CD4-positive, alpha-beta T cell treated with Interleukin-15 for 4 hours (primary cell): ENCODE measurements at regions not wholly inside any gene's neighbourhood (a gene's known extent, or its start where the extent isn't known, plus 50 kb on each side); places are given as distances from the start of the nearest gene placed in this dataset.
"Not testable (repeated sequence)": the region's sequence is repeated elsewhere in the genome, so short reads cannot be mapped to it uniquely, and the experiment has no call there.

ENCODE experiments used
- DNase-seq: peaks from one replicate; pipeline ENCODE4 v3.0.0-alpha.2; 2020; ENCODE audit warnings: low spot score

DNA sequence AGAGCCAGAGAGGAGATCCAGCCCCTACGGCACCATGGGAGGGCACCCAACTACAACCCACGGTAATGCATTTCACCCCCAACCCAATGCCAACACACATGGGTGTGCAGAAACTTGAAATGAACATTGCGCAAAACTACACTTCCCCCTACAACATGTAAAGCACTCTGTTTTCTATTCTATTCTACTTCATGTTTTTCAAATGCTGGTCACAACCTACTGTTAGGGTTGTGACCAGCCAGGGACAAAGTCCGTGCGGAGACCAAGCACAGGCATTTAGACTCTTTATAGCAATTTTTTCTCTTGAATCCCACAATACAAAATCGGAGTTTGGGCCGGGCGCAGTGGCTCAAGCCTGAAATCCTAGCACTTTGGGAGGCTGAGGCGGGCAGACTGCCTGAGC lies 90.6 kb downstream of the MRPL14 start:
- DNase-seq = no peak

DNA sequence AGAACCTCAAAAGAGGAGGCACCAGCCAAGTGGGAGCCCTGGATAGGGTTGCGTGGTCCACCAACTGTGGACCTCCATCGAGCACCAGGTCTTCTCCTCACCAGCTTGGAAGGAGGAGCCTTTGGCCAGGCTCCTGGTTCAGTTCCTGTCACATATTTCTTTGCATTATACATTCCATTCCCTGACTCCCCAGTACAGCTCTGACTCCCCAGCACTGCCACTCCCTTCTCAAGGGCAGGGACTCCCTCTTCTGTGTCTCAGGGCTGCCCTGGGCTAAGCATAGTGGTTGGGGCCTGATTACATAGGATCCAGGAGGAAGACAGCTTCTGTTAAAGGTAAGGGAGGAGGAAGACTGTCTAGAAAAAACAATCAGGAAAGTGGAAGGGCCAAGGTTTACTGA lies 91.1 kb downstream of the MRPL14 start:
- no peak for DNase-seq

DNA sequence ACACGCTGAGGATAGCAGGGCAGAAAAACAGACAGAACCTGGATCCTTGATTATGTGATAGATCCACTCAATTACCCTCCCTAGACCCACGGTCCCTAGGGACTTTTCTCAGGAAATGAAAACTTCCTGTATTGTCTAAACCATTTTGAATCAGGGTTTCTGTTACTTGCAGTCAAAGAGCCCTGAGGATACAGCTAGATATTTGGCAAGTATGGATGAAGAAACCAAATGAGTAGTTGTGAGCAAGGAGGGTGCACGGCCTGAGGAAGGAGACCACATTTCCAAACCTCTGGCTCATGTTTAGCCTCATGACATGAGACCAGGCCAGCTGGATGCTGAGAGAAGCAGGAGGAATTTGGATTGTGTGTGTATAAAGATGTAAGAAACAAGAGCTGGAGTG lies 91.6 kb downstream of the MRPL14 start:
- no peak for DNase-seq

DNA sequence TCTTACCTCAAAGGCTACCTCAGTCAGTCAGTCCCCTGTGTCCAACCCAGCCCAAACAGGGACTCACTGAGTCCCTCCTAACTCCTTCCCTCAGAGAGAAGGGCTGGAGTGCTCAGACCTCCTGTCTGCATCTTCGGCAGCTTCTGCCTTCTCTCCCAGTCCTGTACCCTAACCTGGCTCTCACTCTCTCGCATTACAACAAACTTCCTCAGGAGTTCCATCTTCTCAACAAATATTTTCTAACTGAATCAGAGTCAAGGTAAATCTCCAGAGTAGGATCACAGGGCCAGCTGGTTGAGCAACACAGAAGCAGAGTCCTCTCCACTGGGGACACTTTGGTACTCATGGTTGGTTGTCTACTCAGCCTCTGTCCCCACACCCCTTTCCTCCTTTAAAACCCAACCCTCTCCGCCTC lies 92.3 kb downstream of the MRPL14 start:
- DNase-seq = no peak

DNA sequence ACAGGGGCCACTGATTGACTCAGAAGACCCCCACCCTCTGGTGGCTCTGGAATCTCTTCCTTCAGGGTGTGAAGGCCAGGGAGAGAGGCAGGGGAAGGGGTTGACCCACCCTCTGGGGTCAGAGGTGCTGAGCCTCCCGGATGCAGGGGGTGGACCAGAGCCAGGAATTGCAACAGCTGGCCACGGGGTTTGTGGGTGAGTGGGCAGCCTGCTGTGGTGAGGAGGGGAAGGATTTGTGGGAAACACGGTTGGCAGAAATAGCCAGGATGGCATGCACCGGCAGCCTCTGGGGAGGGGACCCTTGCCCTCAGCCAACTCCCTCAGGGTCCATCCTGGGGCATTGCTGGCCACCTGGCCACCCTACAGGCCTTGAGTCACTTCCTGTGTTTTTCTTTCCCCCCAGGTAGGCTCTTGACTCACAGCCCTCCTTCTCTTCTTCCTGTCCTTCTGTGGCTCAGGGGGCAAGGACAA lies 92.8 kb downstream of the MRPL14 start:
- DNase-seq = no peak

DNA sequence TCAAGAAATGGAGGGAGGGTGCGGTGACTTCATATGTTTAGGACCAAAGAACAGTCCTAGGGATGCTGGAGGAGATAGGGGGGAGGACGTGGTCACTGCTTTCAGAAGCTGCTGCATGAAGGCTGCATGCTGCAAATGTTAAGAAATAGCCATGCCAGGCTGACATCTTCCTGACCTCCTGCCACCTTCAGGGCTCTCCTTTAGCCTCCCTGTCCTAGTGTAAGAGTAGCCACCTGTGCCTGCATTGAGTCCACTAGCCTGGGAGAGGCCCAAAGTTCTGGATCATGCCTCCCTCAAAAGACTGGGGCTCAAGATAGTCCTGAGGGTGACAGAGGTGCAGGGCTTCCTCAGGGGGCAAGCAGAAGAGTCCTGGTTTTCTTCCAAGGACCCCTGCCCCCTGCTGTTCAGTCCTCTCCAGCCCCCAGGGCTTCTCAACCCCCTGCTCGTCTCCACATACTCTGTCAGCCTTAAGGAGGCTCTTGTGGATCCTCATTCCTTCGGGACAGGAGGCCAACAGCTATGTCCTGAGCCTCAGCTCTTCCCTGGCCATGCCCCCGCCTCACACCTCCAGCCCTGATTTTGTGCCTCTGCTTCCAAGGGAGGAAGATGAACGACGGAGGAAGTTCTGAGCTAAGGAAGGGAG lies 96.3 kb downstream of the MRPL14 start:
- no peak for DNase-seq

DNA sequence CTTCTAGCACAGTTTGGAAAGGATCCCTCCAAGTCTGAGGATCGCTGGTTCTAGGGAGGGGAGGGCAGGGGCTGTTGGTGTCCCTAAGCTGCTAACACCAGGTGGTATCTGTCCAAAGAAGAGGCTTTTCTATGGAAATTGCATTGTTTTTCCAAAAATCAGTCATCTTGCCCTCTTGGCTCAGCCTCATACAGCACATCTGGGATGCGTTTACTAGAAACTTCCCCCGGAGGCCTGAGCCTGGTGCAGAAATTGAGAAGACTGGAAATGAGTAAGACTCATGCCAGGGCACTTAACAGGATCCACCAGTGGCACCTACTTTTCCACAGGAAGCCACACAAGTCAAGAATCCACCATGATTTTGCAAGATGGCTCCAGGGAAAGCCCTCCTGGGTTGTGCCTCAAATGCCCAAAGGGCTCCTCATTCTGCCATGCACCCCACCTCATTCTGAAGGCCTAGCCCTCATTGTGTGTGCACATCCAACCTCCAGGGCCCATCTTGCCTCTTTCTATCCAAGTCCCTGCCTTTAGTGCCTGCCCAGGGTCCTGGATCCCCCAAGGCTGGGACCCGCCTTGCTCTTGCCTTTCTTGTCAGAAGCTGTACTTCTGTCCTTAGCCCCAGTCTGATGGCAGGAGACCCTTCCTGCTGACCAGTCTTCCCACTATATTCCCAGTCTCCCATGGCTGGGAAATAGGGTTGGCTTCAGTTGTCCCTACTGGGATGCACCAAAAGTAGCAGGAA lies 97.6 kb downstream of the MRPL14 start:
- no peak for DNase-seq

DNA sequence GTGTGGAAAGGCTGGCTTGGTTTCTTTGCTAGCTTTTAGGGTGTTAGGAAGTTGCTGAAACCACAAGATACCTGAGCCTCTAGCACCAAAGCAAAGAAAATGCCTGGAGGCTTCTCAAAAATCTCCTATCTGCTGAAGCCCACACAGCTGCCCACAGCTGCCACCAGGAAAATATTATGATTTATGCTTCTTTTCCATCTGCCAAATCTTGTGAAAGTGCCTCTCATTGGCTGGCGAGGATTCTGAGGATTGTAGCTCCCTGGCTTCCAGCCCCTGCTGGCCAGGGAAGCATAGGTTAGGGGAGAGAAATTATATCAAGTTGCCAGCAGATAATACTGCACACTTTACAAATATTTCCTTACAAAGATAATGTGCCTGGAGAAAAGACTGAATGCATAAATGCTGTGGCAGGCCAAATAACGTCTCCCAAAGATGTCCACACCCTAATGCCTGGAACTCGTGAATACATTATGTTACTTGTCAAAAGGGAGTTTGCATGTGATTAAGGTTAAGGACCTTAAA lies 98.4 kb downstream of the MRPL14 start:
- DNase-seq = no peak

DNA sequence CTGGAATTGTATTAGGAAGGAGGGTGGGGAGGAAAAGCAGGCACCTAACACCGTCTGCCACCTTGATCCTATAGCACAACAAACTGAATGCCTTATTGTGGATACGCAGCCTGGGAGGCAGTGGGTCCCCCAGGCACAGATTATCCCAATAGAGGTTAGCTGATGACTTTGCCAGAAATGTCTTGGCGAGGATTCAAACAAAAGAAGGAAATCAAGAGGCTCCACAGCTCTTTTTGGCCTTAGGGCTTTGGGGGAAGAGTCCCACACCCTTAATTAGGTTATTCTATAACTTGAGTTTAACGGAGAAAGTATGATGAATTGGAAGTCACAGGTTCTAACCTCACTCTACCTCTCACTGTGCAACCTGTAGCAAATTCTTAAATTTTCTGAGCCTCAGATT lies 102.0 kb downstream of the MRPL14 start:
- no peak for DNase-seq

DNA sequence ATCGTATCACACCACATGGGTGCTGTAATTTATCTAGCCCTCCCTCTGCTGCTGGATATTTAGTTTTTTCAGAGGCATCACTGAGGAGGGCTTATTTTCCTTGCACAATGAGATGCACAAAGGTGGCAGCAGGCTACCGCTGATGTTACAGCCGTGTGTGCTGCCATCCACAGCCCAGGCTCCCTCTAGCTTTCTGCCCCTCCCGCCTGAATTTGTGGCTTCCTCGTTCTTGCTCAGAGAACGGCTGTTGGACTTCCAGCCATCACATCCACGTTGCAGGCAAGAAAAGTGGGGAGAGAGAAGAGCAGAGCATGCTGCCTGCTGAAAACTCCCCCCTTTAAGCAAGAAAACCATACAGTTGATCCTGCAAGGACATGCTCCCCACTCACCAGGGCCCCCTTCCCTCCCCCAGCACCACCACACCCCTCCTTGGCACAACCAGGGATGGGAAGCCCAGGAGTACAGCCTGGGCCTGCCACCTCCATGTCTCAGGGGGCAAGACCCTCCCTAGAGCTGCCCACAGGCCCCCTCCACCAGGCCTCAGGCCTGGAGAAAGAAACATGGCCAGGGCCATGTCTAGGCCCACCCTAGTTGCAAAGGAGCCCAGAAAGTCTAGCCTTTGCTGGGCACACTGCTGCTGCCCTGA lies 102.6 kb downstream of the MRPL14 start:
- DNase-seq = no peak

DNA sequence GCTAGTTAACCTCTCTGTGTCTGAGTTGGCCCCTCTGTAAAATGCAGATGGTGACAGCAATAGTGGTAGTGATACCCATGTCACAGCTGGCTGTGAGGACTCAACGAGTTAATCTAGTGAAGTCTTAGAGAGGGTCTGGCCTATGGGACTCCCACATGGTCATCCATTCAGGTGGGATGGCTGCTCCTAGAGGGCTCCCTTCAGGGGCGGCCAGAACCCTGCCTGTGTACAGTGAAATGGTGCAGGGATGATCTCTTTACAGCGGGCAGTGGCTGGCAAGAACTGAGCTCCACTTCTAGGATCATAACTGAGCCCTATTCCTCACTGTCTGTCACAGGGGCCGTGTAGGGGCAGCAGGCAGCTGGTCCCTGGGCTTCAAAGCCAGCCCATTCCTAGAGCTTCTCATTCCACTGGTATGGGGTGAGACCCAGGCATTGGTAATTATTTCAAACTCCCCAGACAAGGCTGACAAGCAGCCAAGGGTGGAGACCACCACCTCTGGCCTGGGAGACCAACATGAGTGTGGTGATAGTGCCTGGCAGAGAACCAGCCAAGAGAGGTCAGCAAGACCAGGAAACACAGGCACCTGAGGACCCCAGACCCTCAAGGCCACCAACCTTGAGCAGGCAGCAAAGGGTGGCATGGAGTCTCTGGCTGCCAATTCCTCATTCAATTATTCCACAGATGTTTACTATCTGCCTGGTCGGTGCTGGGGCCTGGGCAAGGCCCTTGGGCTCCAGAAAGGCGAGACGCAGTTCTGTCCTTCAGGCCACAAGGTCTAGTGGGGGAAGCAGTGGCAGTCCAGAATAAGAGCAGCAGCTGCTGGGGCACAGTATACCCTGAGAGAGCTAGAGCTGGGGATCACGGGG lies 103.4 kb downstream of the MRPL14 start:
- no peak for DNase-seq

DNA sequence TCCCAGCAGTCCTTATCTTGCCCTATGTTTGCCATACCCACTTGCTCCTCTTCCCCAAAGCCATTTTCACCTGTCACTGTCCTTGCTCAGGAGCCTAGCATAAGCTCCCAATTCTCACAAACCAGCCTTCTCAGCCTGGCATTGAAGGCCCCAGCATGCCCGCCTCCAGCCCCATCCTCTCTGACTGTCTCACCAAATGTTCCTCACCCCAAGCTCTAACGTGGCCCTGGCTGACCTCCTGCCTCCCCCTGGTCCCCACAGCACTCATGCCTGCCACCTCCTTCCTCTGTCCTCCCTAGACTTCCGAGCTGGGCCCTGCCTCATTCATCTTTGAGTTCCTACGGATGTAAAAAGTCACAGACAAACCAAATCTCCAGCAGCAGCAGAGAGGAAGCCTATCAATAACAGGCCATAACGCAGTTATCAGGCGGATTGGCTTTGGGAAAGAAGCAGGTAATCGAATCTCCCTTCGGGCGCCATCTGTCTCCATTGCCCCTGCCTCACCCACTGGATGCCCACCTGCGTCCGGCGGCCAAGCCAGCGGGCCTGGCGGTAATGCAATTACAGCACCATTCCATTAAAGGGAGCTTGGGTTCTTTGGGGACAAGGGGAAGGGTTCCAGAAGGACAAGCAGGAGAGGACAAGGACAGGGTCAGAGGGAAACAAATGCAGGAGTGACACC lies 104.4 kb downstream of the MRPL14 start:
- DNase-seq = no peak

DNA sequence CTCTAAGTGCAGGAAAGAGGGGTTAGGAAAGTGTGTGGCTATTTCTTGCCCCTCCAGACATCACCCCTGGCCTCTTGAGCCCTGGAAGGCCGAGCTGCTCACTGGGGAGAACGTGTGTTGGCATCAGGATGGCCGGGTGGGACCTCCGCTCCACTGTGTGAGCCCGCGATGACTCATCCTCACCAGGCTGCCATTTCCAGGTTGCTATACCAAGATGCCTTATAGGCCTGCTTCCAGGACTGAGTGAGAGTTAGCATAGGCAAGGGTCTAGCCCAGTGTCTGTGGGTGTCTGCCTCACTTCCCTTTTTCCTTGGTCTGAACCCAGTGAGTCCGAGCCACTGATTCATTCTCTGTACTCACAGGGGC lies 105.0 kb downstream of the MRPL14 start:
- DNase-seq = no peak

DNA sequence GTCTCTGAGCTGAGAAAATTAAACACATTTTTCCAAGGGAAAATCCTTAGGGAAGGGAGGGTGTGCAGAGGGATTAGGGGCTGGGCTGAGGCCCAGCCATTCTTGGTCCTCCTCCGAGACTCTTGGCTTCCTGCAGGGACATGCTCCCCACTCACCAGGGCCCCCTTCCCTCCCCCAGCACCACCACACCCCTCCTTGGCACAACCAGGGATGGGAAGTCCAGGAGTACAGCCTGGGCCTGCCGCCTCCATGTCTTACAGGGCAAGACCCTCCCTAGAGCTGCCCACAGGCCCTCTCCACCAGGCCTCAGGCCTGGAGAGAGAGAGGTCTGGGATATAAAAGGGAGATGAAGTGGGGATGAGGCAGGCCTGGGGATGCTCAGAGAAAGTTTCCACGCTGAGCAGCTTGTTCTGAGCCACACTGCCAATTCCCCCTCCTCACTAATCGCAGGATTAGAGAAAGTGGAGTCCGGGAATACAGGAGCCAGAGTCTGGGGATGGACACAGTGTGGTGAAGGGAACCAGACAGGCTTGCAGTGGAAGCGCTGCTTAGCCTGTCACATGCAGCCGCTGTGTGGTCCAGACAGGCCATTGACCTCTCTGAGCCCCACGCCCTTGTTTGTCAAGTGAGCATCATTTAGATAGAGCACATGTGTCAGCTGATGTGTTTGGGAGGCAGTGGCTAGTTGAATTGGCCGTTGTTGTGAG lies 105.5 kb downstream of the MRPL14 start:
- no peak for DNase-seq

DNA sequence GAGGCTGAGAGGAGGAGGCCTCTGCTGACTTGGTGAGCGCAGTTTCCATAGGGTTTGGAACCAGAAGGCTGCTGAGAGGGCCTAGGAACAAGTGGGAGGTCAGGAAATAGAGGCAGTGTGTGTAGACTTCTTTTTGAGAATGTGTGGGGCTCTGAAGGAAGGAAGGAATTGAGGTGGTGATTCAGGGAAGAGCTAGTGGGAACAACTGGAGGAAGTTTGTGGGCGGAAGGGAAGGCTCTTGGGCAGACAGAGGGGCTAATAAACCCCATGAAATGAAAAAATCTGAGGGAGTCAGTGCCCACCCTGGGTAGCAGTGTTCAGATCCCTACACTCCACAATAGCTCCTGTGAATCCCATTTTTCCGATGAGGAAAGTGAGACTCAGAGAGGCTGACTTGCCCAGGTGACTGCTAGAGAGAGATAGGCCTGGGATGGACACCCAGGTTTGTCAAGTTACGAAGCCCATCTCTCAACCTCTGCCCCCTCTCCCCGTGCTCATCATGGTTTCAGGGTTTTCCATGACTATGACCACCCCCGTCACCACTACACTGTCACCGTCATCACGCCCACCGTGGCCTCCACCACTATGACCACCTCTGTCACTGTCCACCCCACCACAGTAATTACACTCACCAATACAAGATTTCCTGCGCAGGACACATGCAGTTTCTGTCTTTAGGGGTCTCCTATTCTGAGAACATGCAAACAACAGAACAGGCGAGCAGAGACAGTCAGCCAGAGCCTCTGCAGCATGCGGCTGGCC lies 106.4 kb downstream of the MRPL14 start:
- no peak for DNase-seq

DNA sequence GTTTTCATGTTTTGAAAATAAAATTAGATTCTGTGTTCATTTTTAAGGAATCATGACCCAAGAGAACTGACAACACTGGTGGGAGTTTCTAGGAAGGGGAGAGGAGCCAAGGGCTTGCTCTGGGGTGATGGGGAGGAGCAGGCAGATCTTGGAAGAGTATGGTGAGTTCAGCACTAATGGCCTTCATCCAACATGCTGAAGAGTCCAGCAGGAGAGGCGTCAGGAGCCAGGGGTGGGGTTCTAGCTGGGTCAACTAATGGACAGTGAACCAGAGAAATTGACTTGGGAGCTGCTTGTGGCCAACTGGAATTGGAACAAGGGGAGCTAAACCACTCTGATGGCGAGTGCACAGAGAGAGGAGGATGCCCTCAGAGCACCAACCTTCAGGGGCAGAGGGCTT lies 107.1 kb downstream of the MRPL14 start:
- no peak for DNase-seq

DNA sequence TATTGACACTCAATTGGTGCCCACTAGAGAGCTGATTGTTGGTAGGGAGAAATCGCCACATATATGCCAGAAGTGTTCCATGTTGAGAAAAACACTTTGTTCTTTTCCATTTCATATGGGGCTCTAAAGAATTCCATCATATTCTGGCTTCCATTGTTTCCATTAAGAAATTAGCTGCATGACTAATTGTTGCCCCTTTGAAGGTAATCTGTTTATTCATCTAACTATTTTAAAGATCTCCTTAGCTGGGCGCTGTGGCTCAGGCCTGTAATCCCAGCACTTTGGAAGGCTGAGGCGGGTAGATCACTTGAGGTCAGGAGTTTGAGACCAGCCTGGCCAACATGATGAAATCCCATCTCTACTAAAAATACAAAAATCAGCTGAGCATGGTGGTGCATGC lies 109.9 kb downstream of the MRPL14 start:
- not testable (repeated sequence) for DNase-seq

DNA sequence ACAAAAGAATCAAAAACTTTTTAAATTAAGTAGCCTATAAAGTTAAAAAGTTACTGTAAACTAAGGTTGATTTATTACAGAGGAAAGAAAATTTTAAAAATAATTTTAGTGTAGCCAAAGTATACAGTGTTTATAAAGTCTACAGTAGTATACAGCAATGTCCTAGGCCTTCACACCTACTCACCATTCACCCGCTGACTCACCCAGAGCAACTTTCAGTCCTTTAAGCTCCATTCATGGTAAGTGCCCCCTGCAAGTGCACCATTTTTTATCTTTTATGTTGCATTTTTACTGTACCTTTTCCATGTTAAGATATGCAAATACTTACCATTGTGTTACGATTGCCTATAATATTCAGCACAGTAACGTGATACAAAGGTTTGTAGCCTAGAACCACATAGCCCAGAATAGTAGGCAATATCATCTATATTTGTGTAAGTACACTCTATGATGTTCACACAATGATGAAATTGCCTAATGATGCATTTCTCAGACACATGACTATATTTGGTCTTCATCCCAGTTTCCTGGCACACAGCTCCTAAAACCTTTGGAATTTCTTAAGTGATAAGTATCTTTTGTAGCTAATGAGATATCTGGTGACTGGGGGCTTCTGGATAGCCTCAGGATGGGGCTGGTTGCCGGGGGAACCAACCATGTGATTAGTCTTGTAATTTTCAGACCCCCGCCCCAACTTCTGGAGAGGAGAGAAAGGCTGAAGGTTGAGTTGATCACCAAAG lies 111.0 kb downstream of the MRPL14 start:
- DNase-seq = no peak

DNA sequence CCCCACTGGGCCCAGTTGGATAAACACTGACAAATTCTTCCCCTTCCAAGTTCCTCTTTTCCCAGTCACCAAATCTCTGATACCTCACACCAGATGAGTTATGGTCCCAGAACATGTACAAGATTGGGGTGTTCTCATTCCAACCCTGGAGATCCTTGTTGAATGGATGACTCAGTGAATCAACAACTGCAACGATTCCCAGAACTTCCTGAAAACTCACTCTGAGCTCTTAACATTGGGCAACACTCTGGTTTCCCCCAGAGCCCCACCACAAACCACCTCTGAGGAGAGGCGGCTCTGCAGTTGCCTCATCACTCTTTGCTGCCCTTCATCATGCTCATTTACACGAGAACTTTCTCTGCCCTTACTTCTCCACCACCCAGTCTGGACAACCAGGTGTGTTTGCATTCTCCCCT lies 115.2 kb downstream of the MRPL14 start:
- no peak for DNase-seq
